ENCODE measurements at regions not wholly inside any gene's neighbourhood (a gene's known extent, or its start where the extent isn't known, plus 50 kb on each side); places are given as distances from the start of the nearest gene placed in this dataset.

DNA sequence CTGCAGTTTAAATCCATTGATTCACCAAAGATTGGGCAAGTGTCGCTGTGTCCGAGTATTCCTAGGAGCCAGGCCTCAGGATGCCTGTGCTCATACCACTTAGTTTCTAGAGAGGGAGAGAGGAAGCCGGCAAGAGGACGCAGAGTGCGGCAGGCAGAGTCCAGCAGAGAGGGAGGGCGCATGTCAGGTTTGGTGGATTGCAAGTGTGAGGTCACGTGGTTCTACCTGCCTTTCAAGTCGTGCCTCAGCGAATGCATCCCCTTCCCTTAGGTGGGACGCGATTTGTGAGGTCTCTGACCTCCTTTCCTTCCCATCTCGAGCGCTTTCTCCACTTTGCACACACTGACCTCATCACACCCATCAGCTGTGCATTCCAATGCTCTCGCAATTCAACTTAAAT lies 188.1 kb downstream of the TMEM18 start:
- no peak for DNase-seq (ENCODE audit: low read depth in 3 of 3, low spot score in 1 of 3)

DNA sequence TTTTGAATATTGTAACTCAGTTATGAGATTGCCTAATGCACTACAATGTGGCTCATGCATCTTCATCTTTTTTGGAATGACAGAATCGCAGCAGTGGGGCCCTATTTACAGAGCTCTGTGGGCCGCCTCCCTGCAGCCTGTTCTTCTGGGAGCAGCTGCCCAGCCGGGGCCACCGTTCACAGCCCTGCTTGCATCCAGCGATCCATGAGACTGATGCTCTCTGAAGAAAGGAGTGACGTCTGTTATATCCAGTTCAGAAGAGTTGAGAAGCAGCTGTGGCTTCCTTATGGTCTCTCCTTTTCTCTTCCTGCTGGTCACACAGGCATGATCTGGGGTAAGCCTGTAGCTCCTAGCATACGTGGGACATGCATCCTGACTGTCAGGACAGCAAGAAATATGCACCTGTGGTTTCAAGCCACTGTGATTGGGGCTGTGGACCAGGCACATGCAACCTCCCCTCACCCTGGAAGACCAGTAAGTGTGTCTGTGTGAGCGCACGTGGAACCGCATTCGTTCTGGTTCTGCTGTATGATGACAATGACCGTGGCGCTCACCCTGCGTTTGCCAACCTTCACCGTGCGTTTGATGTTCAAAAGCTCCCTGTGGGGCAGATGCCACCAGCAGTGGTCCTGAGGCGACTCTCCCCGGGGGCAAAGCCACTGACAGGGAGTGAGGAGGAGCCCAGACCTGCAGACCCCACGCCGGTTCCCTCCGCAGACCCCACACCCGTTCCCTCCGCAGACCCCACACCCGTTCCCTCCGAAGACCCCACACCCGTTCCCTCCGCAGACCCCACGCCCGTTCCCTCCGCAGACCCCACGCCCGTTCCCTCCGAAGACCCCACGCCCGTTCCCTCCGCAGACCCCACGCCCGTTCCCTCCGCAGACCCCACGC lies 189.8 kb downstream of the TMEM18 start:
- no peak for DNase-seq (ENCODE audit: low read depth in 3 of 3, low spot score in 1 of 3)

- DNase-seq (ENCODE audit: low read depth in 3 of 3, low spot score in 1 of 3) = no peak
Measured at GRCh38 chr2:486371-486770, 190.8 kb downstream of the TMEM18 start.

DNA sequence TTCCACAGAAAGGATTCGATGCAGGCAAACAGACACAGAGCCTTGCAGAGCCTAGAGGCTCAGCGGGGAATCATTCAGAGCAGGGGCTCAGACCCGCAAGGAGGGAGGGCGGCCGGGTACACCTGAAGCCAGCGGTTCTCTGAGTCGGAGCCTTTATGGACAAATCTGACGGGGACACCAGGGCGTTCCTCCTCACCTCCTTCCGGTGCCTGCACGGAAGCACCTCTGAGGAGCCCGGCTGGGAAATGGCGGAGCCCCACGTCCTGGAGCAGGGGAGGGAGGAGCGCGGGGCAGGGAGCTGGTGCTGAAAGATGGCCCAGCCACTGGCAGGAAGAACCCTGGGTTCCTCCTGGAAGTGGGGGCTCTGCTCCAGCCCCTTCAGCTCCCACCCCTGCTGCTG lies 193.5 kb upstream of the ALKAL2 start:
- DNase-seq (ENCODE audit: low read depth in 3 of 3, low spot score in 1 of 3) = no peak

DNA sequence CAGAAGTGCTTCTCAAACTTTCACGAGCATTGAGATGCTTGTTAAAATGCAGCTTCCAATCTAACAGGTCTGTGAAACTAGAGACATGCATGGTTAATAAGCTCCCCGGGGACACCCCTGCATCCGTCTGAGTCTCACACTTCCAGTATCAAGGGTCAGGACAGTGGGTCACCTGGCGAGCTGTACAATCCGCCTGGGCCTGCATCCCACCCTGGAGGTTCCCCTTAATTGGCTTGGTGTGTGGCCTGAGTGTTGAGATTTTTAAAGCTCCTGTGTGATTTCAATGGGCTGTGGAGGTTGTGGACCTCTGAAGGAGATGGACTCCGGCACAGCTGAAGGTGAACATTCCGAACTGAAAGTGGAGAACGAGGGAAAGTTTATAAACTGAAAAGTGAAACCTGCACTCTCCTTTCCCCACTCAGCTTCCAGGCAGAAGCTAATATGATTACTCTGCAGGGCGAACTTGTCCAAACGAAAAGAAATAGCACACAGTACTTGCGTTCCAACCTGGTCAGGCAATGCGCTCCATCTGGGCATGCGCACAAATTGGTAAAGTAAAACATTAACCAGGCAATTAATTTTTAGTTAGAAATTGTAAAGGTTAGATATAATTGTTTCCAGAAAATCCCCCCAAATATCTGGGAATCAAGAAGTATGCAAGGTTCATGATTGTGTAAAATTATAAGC lies 191.7 kb upstream of the ALKAL2 start:
- no peak for DNase-seq (ENCODE audit: low read depth in 3 of 3, low spot score in 1 of 3)

DNA sequence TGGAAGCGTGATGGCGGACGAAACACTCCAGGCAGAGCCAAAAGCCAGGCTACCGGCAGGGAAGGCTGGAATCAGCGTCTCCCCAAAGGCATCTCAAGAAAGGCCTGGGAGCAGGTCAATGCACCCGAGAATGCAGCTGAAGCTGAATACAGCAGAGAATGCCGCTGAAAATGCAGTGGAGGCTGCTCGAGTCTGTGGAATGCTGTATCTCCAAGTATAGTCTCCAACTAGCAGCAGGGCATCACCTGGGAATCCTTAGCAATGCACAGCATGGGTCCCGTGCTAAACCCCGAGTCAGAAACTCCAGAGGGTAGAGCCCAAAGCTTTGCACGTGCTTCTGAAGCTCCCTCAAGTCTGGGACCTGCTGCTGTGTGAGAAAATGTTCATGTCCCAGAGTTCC lies 191.1 kb upstream of the ALKAL2 start:
- DNase-seq (ENCODE audit: low read depth in 3 of 3, low spot score in 1 of 3) = no peak

GRCh38 chr2:471560-471959 lies 183.7 kb upstream of the ALKAL2 start:
- DNase-seq (ENCODE audit: low read depth in 3 of 3, low spot score in 1 of 3) = no peak

DNA sequence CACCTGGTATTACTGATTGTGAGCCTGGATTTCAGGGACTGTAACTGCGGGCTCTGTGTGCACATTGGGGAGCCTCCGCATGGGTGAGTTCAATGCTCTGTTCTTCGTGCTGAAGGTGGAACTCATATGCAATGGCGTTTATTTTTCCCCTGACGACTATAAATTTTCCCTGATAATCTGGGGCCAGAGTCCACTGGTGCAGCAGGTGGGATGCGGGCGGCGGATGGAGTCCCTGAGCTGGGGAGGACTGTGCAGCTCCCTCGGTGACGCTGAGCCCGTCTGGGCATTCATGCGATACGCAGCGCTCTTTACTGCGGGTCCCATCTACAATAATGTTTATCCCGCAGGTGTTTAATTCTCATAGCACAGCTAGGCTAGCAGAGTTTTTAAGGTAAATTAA lies 181.6 kb upstream of the ALKAL2 start:
- no peak for DNase-seq (ENCODE audit: low read depth in 3 of 3, low spot score in 1 of 3)

DNA sequence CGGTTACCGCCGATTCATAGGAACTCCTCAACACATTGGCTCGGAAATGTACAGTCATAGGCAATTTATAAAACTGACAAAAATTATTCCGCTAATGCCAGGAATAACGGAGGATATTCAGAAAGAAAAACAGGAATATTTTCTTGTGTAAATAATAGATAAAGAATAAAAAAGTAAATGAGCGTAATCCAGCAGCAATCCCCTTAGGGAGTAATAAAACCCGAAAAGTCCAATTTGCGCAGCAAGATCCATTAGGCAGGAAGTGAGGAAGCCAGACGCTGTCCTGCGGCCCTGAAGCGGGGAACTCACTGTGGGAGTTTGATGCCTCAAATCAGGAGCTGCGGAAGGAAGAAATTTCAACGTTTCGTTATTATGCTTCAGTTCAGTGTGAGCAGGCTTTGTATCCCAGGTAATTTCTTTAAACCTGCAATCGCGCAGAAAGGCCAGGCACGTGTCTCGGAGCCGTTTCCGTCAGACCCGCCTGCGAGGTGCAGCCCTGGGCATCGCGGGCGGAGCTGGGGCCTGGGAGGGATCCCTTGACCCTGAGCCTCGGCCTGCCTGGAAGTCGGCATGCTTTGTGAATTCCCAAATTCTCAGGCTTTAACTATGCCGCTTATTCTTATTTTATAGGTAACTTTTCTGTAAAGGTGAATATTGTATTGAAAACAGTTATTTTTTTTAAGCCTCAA lies 180.9 kb upstream of the ALKAL2 start:
- no peak for DNase-seq (ENCODE audit: low read depth in 3 of 3, low spot score in 1 of 3)

- DNase-seq (ENCODE audit: low read depth in 3 of 3, low spot score in 1 of 3) = no peak
Measured at GRCh38 chr2:467892-468647, 180.2 kb upstream of the ALKAL2 start.

DNA sequence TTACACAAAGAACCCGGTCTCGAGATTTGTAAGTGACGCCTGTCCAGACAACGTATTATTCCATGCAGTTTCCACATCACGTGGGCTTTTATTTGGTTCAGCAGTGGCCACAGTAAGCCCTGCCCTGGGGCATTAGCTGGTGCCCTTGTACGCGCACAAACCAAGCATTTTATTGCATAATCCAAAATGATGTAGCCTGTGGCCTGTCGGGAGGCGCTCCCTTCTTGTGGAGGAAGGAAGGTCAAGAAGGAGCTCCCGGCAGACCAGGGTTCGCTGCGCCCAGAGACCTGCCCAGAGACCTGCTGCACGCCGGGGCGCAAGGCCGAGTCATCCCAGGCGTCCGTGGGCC lies 179.6 kb upstream of the ALKAL2 start:
- DNase-seq (ENCODE audit: low read depth in 3 of 3, low spot score in 1 of 3) = no peak

DNA sequence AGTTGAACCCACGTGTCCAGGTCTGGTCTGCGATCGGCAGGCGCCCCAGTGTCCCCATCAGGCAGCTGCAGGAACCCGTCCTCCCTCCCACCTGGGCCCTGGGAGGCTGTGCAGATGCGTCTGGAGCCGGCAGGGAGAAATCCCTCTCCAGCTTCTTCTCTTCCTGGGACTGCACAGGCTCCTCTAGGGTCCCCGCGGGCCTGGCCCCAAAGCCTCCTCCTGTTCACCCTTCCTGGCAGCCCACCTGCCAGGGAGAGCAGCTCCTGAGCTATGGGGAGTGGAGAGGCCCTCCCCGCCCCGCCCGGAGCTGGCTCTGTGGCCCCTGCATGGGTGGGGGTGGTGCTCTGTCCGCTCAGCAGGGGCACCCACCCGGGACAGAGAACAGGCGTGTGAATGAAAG lies 179.2 kb upstream of the ALKAL2 start:
- DNase-seq (ENCODE audit: low read depth in 3 of 3, low spot score in 1 of 3) = no peak

DNA sequence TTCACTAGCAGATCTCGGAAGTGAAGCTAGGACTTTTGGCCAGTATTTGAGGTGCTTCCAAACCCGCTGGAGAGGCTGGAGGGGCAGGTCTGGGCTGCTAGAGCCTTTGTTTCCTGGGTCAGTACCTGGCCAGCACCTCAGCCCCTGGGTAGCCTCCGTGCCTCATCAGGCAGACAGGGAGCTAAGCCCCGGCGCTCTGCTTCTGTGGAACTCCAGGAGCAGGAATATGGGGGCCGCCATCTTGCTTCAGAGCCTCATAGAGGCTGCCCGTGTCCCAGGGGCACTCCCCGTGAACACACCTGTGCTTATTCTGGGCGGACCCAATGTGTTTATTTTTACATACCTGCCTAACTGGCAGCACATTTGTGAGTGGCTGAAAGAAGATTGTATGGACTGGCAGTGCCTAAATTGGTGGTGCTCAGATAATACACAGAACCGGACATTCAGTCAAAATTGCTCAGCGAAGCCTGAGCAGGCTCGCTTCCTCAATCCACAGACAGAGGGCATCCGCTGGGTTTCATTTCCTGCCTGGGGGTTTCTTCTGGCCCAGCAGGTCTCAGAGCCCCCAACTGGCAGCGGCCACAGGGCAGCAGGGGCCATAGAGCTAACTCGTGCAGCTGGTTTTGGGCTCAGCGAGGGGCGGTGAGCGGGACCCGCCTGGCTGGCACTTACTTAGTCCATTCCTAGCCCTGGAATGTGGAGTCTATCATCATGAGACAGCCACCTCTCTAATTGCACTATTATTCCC lies 176.8 kb upstream of the ALKAL2 start:
- DNase-seq (ENCODE audit: low read depth in 3 of 3, low spot score in 1 of 3) = no peak

GRCh38 chr2:460861-461260 lies 173.0 kb upstream of the ALKAL2 start:
- no peak for DNase-seq (ENCODE audit: low read depth in 3 of 3, low spot score in 1 of 3)

- DNase-seq (ENCODE audit: low read depth in 3 of 3, low spot score in 1 of 3) = no peak
Measured at GRCh38 chr2:459931-460330, 172.0 kb upstream of the ALKAL2 start.

- no peak for DNase-seq (ENCODE audit: low read depth in 3 of 3, low spot score in 1 of 3)
Measured at GRCh38 chr2:458425-458815, 170.5 kb upstream of the ALKAL2 start.

GRCh38 chr2:457792-458424 lies 170.0 kb upstream of the ALKAL2 start:
- DNase-seq (ENCODE audit: low read depth in 3 of 3, low spot score in 1 of 3) = no peak

DNA sequence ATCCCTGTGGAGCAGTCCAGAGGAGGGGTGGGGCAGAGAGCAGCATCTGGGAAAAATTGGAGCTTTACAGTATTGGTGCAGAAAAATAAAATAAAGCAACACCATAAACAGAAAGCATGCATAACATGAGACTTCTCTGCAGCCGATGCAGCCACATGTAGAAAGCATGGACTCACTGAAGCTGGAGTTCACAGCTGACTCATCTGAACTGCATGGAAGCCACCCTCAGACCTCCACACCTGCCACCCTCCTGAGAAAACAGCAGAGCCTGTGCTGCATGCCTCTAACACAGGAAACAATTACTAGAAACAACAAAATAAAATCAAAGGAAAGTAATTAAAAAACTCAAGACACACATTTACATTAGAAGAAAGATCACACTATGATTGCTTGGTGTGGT lies 169.4 kb upstream of the ALKAL2 start:
- DNase-seq (ENCODE audit: low read depth in 3 of 3, low spot score in 1 of 3) = no peak

- DNase-seq (ENCODE audit: low read depth in 3 of 3, low spot score in 1 of 3) = no peak
Measured at GRCh38 chr2:455913-456312, 168.0 kb upstream of the ALKAL2 start.

DNA sequence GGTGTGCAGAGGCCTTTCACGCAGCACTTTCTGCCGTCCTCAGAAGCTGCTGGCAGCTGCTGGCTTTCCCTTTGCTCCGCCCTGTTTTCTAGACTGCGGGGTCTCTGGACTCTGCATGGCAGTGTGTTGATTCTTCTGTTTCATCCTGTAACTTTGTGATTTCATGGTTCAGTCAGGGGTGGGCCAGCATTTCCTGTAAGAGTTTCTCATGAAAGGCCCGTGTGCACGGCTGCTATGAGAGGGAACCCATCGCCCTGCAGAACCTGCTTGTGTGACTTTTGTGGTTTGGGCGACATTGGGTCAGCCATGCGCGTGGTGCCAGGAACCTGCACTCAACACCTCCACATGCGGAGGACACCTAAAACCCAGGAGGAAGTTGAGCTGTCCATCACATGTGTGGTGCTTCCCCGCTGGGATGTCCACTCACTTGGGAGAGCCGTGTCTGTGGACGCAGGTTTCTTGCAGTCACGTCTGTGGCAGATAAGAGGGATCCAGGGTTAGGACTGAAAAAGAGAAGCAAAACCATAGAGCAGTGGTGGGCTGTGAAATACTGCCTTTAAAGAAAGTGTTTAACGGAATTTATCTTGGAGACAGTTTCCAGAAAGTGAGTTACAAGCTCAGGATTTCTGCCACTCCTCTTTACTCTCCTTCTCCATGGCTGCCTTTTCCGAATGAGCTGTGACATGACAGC lies 167.3 kb upstream of the ALKAL2 start:
- DNase-seq (ENCODE audit: low read depth in 3 of 3, low spot score in 1 of 3) = no peak

All from stimulated activated CD4-positive, alpha-beta T cell treated with anti-CD3 and anti-CD28 coated beads, TNF-alpha, amount 100 ng/mL, for 1 hour (primary cell).